Small intestine (tissue), 7 donors: ENCODE measurements at regions not wholly inside any gene's neighbourhood (a gene's known extent, or its start where the extent isn't known, plus 50 kb on each side); places are given as distances from the start of the nearest gene placed in this dataset.
A peak's percentile ranks its signal among the peaks of the same experiment; 100 is the strongest.
"Not testable (repeated sequence)": the region's sequence is repeated elsewhere in the genome, so short reads cannot be mapped to it uniquely, and the experiment has no call there.

Source experiments
- DNase-seq, 2 donors: peaks; one replicate each; pipeline versions ENCODE4 v3.0.0 to v3.0.0-alpha.2; 2013
- FAIRE-seq: peaks from 2 replicates; lab custom pipeline; 2012; peaks lifted over from hg19 to GRCh38; lab: Jason Lieb, UNC
- H3K27ac ChIP-seq, 3 donors: one replicate each; pipeline ENCODE4 v1.5.1; 2013; ENCODE audit warnings: low read length in 2 of 3, mild to moderate bottlenecking in 2 of 3, control low read depth in 1 of 3, inconsistent platforms in 1 of 3, low read depth in 1 of 3, moderate library complexity in 1 of 3
- H3K27me3 ChIP-seq, 3 donors: one replicate each; pipeline ENCODE4 v1.6.1; 2013; ENCODE audit warnings: low read length in 3 of 3, inconsistent platforms in 1 of 3; ENCODE audit not compliant: control insufficient read depth in 3 of 3, insufficient read depth in 3 of 3
- H3K36me3 ChIP-seq, 3 donors: one replicate each; pipeline ENCODE4 v1.6.1; 2013; ENCODE audit warnings: low read length in 3 of 3, inconsistent platforms in 1 of 3, low read depth in 1 of 3, mild to moderate bottlenecking in 1 of 3, moderate library complexity in 1 of 3; ENCODE audit not compliant: control insufficient read depth in 3 of 3, insufficient read depth in 2 of 3
- H3K4me1 ChIP-seq, 3 donors: one replicate each; pipeline ENCODE4 v1.6.1; 2013; ENCODE audit warnings: low read length in 2 of 3, inconsistent platforms in 1 of 3, low read depth in 1 of 3, mild to moderate bottlenecking in 1 of 3, moderate library complexity in 1 of 3; ENCODE audit not compliant: control insufficient read depth in 3 of 3, insufficient read depth in 2 of 3
- H3K4me3 ChIP-seq, 3 donors: one replicate each; pipeline ENCODE4 v1.5.1; 2013; ENCODE audit warnings: low read length in 3 of 3, control low read depth in 1 of 3, inconsistent platforms in 1 of 3, low read depth in 1 of 3, mild to moderate bottlenecking in 1 of 3, moderate library complexity in 1 of 3
- H3K9me3 ChIP-seq, 2 donors: one replicate each; pipeline ENCODE4 v1.6.1; 2013; ENCODE audit warnings: low read depth in 1 of 2, low read length in 1 of 2; ENCODE audit not compliant: control insufficient read depth in 2 of 2, insufficient read depth in 1 of 2
- WGBS, 3 donors: extraction: QIAGEN DNeasy Blood & Tissue Kit; methylation state at CpG; one replicate each; pipeline ENCODE4 v1.1.7; 2013; 5-methylcytosine and 5-hydroxymethylcytosine counted together
- donor health status: healthy with polysubstance abuse.
- donor health status: control.
- donor health status: control.
- donor health status: Bipolar disorder and iron deficiency.
- donor health status: healthy.

DNA sequence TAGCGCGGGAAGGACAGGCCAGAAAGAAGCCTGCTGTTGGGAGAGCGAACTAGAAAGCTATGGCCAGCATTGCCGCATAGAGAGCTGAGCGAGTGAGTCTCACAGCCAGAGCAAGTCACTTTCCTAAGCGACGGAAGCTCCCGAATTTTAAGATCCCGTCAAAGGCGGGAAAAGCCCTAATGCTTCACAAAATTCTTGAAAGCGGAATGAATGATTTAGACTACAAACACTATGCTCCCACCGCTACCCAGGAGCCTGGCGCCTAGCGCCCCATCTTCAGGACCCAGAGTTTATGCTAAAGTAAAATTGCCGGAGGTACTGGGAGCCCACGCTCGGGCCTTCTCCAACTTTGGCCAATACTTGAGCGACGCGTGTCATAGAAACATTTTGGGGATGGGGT is 409.9 kb upstream of the ESRRG start:
- peaks cover 1 to 37% (median 2%) of the 10 kb centered on the region in 3 donors for H3K4me1 ChIP-seq
- H3K27me3 ChIP-seq: peaks cover 11 to 60% (median 26%) of the 10 kb centered on the region in 3 donors
- no peak for DNase-seq

GRCh38 chr1:217123340-217123739 is 400.1 kb upstream of the ESRRG start:
- H3K9me3 ChIP-seq, H3K27me3 ChIP-seq, H3K4me1 ChIP-seq, DNase-seq, H3K27ac ChIP-seq, H3K4me3 ChIP-seq, FAIRE-seq, H3K36me3 ChIP-seq: not testable (repeated sequence)
- 85 to 96% (median 87%) methylated on average over 1 of the region's 1 CpG for WGBS, 3 donors

More for the DNA sequence above, 409.9 kb upstream of the ESRRG start:
- FAIRE-seq: no peak
- WGBS, 3 donors: 82 to 94% (median 86%) methylated on average over 20 of the region's 20 CpGs
- no peaks in the 10 kb centered on the region for H3K9me3 ChIP-seq
- H3K4me3 ChIP-seq: no peak overlapping the region
- no peaks in the 10 kb centered on the region for H3K36me3 ChIP-seq
- H3K27ac ChIP-seq: no peak overlapping the region

GRCh38 chr1:217117973-217118465 is 394.8 kb upstream of the ESRRG start:
- Histone ChIP-seq H3K4me3 (no peak overlapping the region), H3K9me3 (no peaks in the 10 kb centered on the region), H3K36me3 (no peaks in the 10 kb centered on the region), H3K27ac (no peak overlapping the region), H3K4me1 (no peaks in the 10 kb centered on the region), H3K27me3 (no peaks in the 10 kb centered on the region)
- peak in 1 of 2 donors; percentile 11 for DNase-seq
- no peak for FAIRE-seq

GRCh38 chr1:217115404-217116380 is 392.5 kb upstream of the ESRRG start:
- Histone ChIP-seq H3K4me1 (no peaks in the 10 kb centered on the region), H3K27ac (no peak overlapping the region), H3K4me3 (no peak overlapping the region), H3K27me3 (no peaks in the 10 kb centered on the region), H3K9me3 (no peaks in the 10 kb centered on the region), H3K36me3 (no peaks in the 10 kb centered on the region)
- DNase-seq (no peak), FAIRE-seq (no peak)
- 67 to 68% (median 68%) methylated on average over 5 of the region's 5 CpGs for WGBS, 3 donors

DNA sequence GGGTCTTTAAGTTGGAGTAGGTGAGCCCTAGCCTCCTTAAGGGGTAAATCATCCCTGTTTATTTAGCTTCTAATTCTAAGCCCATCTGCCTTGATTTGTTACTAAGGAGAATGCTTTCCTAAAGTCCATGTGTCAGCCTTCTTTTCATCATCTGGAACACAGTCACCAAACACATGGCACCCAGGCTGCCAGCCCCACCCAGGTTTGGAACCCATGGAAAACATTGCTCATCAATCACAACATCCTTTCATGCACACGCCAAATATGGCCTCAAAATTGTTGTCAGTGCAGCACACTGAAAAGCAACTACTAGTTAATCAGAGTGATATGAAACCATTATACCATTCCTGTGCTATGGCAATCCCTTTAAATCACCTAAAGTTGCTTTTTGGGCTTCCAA is 386.7 kb upstream of the ESRRG start:
- DNase-seq: no peak
- Histone ChIP-seq H3K9me3 (no peaks in the 10 kb centered on the region), H3K36me3 (no peaks in the 10 kb centered on the region), H3K4me1 (no peaks in the 10 kb centered on the region), H3K27ac (no peak overlapping the region), H3K4me3 (no peak overlapping the region), H3K27me3 (no peaks in the 10 kb centered on the region)
- 76 to 82% (median 80%) methylated on average over 1 of the region's 1 CpG for WGBS, 3 donors
- no peak for FAIRE-seq

DNA sequence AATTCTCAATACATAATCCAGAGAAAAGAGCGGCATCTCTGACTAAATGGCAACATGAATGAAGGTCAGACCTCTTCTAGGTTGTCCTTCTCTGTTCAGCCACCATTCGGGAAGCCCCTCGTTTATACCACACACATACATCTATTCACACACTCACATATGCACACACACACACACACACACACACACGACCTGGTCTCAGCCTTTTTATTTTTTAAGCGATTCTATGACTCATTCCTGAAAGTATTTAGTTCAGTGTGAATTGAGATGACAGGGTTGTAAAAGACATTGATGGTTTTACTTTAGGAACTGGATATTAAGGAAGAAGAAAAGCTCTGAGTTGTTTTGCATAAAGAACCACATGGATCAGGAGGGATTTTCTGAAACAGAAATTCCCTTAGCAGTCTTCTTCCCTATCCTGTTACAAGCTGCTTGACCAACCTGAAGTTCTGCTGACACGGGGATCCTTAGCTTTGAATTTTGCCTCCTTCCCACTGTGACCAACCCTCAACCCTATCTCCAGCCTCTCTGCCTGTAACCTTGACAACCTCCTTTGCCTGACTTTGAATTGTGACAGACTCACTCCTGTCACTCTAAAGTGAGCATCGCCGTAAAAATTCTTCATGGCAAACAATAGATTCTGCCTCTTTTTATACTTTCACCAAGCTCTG is 383.1 kb upstream of the ESRRG start:
- Histone ChIP-seq H3K36me3 (no peaks in the 10 kb centered on the region), H3K4me1 (no peaks in the 10 kb centered on the region), H3K27me3 (no peaks in the 10 kb centered on the region), H3K27ac (no peak overlapping the region), H3K4me3 (no peak overlapping the region), H3K9me3 (no peaks in the 10 kb centered on the region)
- 42 to 66% (median 47%) methylated on average over 8 of the region's 8 CpGs for WGBS, 3 donors
- no peak for DNase-seq
- FAIRE-seq: no peak

GRCh38 chr1:217105437-217105836 is 382.2 kb upstream of the ESRRG start:
- Histone ChIP-seq H3K27me3 (no peaks in the 10 kb centered on the region), H3K36me3 (no peaks in the 10 kb centered on the region), H3K27ac (no peak overlapping the region), H3K4me1 (no peaks in the 10 kb centered on the region), H3K4me3 (no peak overlapping the region), H3K9me3 (no peaks in the 10 kb centered on the region)
- FAIRE-seq (no peak), DNase-seq (no peak)
- 77 to 90% (median 82%) methylated on average over 5 of the region's 5 CpGs for WGBS, 3 donors

GRCh38 chr1:217097819-217098218 is 374.6 kb upstream of the ESRRG start:
- FAIRE-seq: no peak
- Histone ChIP-seq H3K4me1 (no peaks in the 10 kb centered on the region), H3K4me3 (no peak overlapping the region)

More at GRCh38 chr1:217097819-217098218, 374.6 kb upstream of the ESRRG start:
- Histone ChIP-seq H3K36me3 (peaks cover 0 to 5% (median 0%) of the 10 kb centered on the region in 3 donors), H3K9me3 (no peaks in the 10 kb centered on the region), H3K27ac (no peak overlapping the region), H3K27me3 (no peaks in the 10 kb centered on the region)
- DNase-seq: no peak
